ENCODE measurements at regions not wholly inside any gene's neighbourhood (a gene's known extent, or its start where the extent isn't known, plus 50 kb on each side); places are given as distances from the start of the nearest gene placed in this dataset.

DNA sequence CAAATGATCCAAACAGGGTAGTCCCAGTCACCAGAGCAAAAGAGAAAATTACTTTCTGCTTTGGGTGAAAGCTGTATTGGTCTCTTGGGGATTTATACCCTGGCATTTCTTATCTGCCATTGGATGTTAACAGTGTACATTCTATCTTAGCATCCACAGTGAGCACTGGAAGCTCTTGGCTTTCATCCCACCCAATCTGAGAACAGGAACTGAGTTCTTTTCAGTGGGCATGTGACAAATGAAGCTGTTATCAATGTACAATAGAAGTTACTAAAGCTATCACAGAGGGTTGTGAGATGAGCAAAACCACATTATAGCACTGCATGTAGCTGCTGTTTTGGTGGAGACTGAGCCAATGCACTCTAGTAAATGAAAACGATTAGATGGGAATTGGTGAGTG lies 300.7 kb downstream of the TUSC7 start:
- H3K27me3 Mint-ChIP-seq (ENCODE audit: insufficient read depth, low read depth, poor library complexity), result no peaks in the 10 kb centered on the region
- no peaks in the 10 kb centered on the region; the same call in 2 of the 3 replicates for H3K4me1 Mint-ChIP-seq
- H4K20me1 ChIP-seq (replicated peaks; ENCODE audit: insufficient read depth), result no peaks in the 10 kb centered on the region
- no peaks in the 10 kb centered on the region for H3K4me1 ChIP-seq (ENCODE audit: insufficient read depth)
- no peaks in the 10 kb centered on the region for H3F3A ChIP-seq (replicated peaks; ENCODE audit: low read depth)
- H3K27ac Mint-ChIP-seq, result no peak overlapping the region
- TF ChIP-seq EZH2phosphoT487 (IDR thresholded peaks at IDR 0.05; ENCODE audit: unreplicated experiment) (no peak), NANOG (IDR thresholded peaks at IDR 0.05; ENCODE audit: borderline replicate concordance) (no peak), ZNF331 (CRISPR knock-in tag; IDR thresholded peaks at IDR 0.05; ENCODE audit: low read depth) (no peak), POLR2AphosphoS5 (IDR thresholded peaks at IDR 0.05; ENCODE audit: low read depth) (no peak), STAT1 (IDR thresholded peaks at IDR 0.05; ENCODE audit: unreplicated experiment) (no peak), ZNF114 (CRISPR knock-in tag; IDR thresholded peaks at IDR 0.05) (no peak), EZH2 (IDR thresholded peaks at IDR 0.05; ENCODE audit: low read depth, unreplicated experiment) (no peak), JUNB (IDR thresholded peaks at IDR 0.05; ENCODE audit: unreplicated experiment) (no peak), CREB1 (CRISPR knock-in tag; IDR thresholded peaks at IDR 0.05; ENCODE audit: low read depth) (no peak)
- TF ChIP-seq, protein P1, sequence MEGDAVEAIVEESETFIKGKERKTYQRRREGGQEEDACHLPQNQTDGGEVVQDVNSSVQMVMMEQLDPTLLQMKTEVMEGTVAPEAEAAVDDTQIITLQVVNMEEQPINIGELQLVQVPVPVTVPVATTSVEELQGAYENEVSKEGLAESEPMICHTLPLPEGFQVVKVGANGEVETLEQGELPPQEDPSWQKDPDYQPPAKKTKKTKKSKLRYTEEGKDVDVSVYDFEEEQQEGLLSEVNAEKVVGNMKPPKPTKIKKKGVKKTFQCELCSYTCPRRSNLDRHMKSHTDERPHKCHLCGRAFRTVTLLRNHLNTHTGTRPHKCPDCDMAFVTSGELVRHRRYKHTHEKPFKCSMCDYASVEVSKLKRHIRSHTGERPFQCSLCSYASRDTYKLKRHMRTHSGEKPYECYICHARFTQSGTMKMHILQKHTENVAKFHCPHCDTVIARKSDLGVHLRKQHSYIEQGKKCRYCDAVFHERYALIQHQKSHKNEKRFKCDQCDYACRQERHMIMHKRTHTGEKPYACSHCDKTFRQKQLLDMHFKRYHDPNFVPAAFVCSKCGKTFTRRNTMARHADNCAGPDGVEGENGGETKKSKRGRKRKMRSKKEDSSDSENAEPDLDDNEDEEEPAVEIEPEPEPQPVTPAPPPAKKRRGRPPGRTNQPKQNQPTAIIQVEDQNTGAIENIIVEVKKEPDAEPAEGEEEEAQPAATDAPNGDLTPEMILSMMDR (conservative IDR thresholded peaks at IDR 0.05; ENCODE audit: low read depth in 2 of 2), result no peak
- TF ChIP-seq, protein P2, sequence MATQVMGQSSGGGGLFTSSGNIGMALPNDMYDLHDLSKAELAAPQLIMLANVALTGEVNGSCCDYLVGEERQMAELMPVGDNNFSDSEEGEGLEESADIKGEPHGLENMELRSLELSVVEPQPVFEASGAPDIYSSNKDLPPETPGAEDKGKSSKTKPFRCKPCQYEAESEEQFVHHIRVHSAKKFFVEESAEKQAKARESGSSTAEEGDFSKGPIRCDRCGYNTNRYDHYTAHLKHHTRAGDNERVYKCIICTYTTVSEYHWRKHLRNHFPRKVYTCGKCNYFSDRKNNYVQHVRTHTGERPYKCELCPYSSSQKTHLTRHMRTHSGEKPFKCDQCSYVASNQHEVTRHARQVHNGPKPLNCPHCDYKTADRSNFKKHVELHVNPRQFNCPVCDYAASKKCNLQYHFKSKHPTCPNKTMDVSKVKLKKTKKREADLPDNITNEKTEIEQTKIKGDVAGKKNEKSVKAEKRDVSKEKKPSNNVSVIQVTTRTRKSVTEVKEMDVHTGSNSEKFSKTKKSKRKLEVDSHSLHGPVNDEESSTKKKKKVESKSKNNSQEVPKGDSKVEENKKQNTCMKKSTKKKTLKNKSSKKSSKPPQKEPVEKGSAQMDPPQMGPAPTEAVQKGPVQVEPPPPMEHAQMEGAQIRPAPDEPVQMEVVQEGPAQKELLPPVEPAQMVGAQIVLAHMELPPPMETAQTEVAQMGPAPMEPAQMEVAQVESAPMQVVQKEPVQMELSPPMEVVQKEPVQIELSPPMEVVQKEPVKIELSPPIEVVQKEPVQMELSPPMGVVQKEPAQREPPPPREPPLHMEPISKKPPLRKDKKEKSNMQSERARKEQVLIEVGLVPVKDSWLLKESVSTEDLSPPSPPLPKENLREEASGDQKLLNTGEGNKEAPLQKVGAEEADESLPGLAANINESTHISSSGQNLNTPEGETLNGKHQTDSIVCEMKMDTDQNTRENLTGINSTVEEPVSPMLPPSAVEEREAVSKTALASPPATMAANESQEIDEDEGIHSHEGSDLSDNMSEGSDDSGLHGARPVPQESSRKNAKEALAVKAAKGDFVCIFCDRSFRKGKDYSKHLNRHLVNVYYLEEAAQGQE (IDR thresholded peaks at IDR 0.05; ENCODE audit: unreplicated experiment), result no peak
- TF ChIP-seq, protein P3, sequence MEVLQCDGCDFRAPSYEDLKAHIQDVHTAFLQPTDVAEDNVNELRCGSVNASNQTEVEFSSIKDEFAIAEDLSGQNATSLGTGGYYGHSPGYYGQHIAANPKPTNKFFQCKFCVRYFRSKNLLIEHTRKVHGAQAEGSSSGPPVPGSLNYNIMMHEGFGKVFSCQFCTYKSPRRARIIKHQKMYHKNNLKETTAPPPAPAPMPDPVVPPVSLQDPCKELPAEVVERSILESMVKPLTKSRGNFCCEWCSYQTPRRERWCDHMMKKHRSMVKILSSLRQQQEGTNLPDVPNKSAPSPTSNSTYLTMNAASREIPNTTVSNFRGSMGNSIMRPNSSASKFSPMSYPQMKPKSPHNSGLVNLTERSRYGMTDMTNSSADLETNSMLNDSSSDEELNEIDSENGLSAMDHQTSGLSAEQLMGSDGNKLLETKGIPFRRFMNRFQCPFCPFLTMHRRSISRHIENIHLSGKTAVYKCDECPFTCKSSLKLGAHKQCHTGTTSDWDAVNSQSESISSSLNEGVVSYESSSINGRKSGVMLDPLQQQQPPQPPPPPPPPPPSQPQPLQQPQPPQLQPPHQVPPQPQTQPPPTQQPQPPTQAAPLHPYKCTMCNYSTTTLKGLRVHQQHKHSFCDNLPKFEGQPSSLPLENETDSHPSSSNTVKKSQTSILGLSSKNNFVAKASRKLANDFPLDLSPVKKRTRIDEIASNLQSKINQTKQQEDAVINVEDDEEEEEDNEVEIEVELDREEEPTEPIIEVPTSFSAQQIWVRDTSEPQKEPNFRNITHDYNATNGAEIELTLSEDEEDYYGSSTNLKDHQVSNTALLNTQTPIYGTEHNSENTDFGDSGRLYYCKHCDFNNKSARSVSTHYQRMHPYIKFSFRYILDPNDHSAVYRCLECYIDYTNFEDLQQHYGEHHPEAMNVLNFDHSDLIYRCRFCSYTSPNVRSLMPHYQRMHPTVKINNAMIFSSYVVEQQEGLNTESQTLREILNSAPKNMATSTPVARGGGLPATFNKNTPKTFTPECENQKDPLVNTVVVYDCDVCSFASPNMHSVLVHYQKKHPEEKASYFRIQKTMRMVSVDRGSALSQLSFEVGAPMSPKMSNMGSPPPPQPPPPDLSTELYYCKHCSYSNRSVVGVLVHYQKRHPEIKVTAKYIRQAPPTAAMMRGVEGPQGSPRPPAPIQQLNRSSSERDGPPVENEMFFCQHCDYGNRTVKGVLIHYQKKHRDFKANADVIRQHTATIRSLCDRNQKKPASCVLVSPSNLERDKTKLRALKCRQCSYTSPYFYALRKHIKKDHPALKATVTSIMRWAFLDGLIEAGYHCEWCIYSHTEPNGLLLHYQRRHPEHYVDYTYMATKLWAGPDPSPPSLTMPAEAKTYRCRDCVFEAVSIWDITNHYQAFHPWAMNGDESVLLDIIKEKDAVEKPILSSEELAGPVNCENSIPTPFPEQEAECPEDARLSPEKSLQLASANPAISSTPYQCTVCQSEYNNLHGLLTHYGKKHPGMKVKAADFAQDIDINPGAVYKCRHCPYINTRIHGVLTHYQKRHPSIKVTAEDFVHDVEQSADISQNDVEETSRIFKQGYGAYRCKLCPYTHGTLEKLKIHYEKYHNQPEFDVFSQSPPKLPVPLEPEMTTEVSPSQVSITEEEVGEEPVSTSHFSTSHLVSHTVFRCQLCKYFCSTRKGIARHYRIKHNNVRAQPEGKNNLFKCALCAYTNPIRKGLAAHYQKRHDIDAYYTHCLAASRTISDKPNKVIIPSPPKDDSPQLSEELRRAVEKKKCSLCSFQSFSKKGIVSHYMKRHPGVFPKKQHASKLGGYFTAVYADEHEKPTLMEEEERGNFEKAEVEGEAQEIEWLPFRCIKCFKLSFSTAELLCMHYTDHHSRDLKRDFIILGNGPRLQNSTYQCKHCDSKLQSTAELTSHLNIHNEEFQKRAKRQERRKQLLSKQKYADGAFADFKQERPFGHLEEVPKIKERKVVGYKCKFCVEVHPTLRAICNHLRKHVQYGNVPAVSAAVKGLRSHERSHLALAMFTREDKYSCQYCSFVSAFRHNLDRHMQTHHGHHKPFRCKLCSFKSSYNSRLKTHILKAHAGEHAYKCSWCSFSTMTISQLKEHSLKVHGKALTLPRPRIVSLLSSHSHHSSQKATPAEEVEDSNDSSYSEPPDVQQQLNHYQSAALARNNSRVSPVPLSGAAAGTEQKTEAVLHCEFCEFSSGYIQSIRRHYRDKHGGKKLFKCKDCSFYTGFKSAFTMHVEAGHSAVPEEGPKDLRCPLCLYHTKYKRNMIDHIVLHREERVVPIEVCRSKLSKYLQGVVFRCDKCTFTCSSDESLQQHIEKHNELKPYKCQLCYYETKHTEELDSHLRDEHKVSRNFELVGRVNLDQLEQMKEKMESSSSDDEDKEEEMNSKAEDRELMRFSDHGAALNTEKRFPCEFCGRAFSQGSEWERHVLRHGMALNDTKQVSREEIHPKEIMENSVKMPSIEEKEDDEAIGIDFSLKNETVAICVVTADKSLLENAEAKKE (CRISPR knock-in tag; IDR thresholded peaks at IDR 0.05), result no peak
- no peak overlapping the region for H3K4me3 Mint-ChIP-seq
- H3K36me3 ChIP-seq (ENCODE audit: insufficient read depth), result no peaks in the 10 kb centered on the region
- ATAC-seq (no peak), DNase-seq (ENCODE audit: low spot score) (no peak)
- H3K27ac ChIP-seq (ENCODE audit: low read depth), result no peak overlapping the region
- no peak overlapping the region for H3K4me2 ChIP-seq
- H3K79me2 ChIP-seq (replicated peaks; ENCODE audit: insufficient read depth), result no peaks in the 10 kb centered on the region
- H3K27me3 ChIP-seq (ENCODE audit: insufficient read depth), result no peaks in the 10 kb centered on the region
- H3K36me3 Mint-ChIP-seq (ENCODE audit: low read depth), result no peaks in the 10 kb centered on the region
- H3K4me3 ChIP-seq, result no peak overlapping the region
- H2AFZ ChIP-seq, result no peak overlapping the region
- no peaks in the 10 kb centered on the region for H3K9me3 Mint-ChIP-seq
- H3K9me2 ChIP-seq (ENCODE audit: insufficient read depth), result peaks cover 6% of the 10 kb centered on the region; the same call in 1 of the 2 replicates

All from GM23338 (cell line).